ENCODE measurements at regions not wholly inside any gene's neighbourhood (a gene's known extent, or its start where the extent isn't known, plus 50 kb on each side); places are given as distances from the start of the nearest gene placed in this dataset.

- no peak overlapping the region for H3K27ac ChIP-seq
- no peak for DNase-seq (ENCODE audit: low spot score)
- TF ChIP-seq CTCF (conservative IDR thresholded peaks at IDR 0.05; ENCODE audit: low read depth), result no peak
- ChIA-PET CTCF (no interaction called here), POLR2A (ENCODE audit: low non-redundant PET) (no interaction called here)
Observed at GRCh38 chr6:134840086-134840867, 109.6 kb downstream of the ALDH8A1 start.

GRCh38 chr6:134835993-134836392 lies 113.9 kb downstream of the ALDH8A1 start:
- DNase-seq (ENCODE audit: low spot score), result no peak
- no peak overlapping the region for H3K27ac ChIP-seq
- ChIA-PET CTCF (no interaction called here), POLR2A (ENCODE audit: low non-redundant PET) (no interaction called here)
- TF ChIP-seq CTCF (conservative IDR thresholded peaks at IDR 0.05; ENCODE audit: low read depth), result no peak

GRCh38 chr6:134830940-134831339 lies 119.0 kb downstream of the ALDH8A1 start:
- POLR2A ChIA-PET (ENCODE audit: low non-redundant PET), result no interaction called here
- no peak for TF ChIP-seq CTCF (conservative IDR thresholded peaks at IDR 0.05; ENCODE audit: low read depth)
- DNase-seq (ENCODE audit: low spot score), result no peak
- CTCF ChIA-PET, result interaction anchor here (0.5 kb wide), 1 partner anchor 706 kb away, joined by 3 read pairs; no protein-coding TSS in a partner anchor
- no peak overlapping the region for H3K27ac ChIP-seq

GRCh38 chr6:134830194-134830593 lies 119.7 kb downstream of the ALDH8A1 start:
- POLR2A ChIA-PET (ENCODE audit: low non-redundant PET), result no interaction called here
- no peak overlapping the region for H3K27ac ChIP-seq
- CTCF ChIA-PET, result interaction anchor here (0.7 kb wide), 1 partner anchor 52 kb away, joined by 3 read pairs; no protein-coding TSS in a partner anchor
- no peak for DNase-seq (ENCODE audit: low spot score)
- no peak for TF ChIP-seq CTCF (conservative IDR thresholded peaks at IDR 0.05; ENCODE audit: low read depth)

- ChIA-PET POLR2A (ENCODE audit: low non-redundant PET) (no interaction called here), CTCF (interaction anchor here (0.6 kb wide), 2 partner anchors 47 to 197 kb away, joined by 3 to 4 read pairs; no protein-coding TSS in a partner anchor)
- no peak for TF ChIP-seq CTCF (conservative IDR thresholded peaks at IDR 0.05; ENCODE audit: low read depth)
- DNase-seq (ENCODE audit: low spot score), result no peak
- no peak overlapping the region for H3K27ac ChIP-seq
Observed at GRCh38 chr6:134828641-134829040, 121.3 kb downstream of the ALDH8A1 start.

GRCh38 chr6:134826889-134827737 lies 122.8 kb downstream of the ALDH8A1 start:
- peak overlapping the region; percentile 79 for H3K27ac ChIP-seq
- ChIA-PET POLR2A (ENCODE audit: low non-redundant PET) (interaction anchor here (0.8 kb wide), 1 partner anchor 44 kb away, joined by 9 read pairs; no protein-coding TSS in a partner anchor), CTCF (interaction anchor here (0.5 to 1.7 kb wide), 9 partner anchors 42 to 653 kb away, joined by 3 to 10 read pairs (median 4); no protein-coding TSS in a partner anchor)
- peak; percentile 60 for DNase-seq (ENCODE audit: low spot score)
- TF ChIP-seq CTCF (conservative IDR thresholded peaks at IDR 0.05; ENCODE audit: low read depth), result peak; percentile 55
